OCI-LY3 (cell line): ENCODE measurements at regions not wholly inside any gene's neighbourhood (a gene's known extent, or its start where the extent isn't known, plus 50 kb on each side); places are given as distances from the start of the nearest gene placed in this dataset.
"Not testable (repeated sequence)": the region's sequence is repeated elsewhere in the genome, so short reads cannot be mapped to it uniquely, and the experiment has no call there.

ENCODE experiments used
- H2AFZ ChIP-seq: fragments of 200-600, 300-600 bp; shearing (Covaris generic); 2 replicates; pipeline ENCODE4 v1.6.0; 2014; ENCODE audit warnings: antibody characterized with exemption, low read depth, low read length
- H3K27ac ChIP-seq: fragments of 200-600, 300-600 bp; sonication (generic); 2 replicates; pipeline ENCODE4 v1.5.1; 2014; ENCODE audit warnings: mild to moderate bottlenecking, low read length, moderate library complexity, mixed read lengths
- H3K27me3 ChIP-seq: fragments of 200-600, 300-600 bp; sonication (generic); 2 replicates; pipeline ENCODE4 v1.6.1; 2014; ENCODE audit warnings: low read depth, low read length, mixed read lengths
- H3K36me3 ChIP-seq: fragments of 200-600, 300-600 bp; sonication (generic); replicated peaks from 2 replicates; pipeline ENCODE3; 2014; ENCODE audit warnings: low read depth, low read length, mixed read lengths
- H3K4me1 ChIP-seq: fragments of 300-600, 200-600 bp; sonication (generic); 2 replicates; pipeline ENCODE4 v1.6.1; 2014; ENCODE audit warnings: low read length, mixed read lengths
- H3K4me2 ChIP-seq: fragments of 200-600, 300-600 bp; sonication (generic); 2 replicates; pipeline ENCODE4 v1.6.1; 2014; ENCODE audit warnings: low read length, mixed read lengths
- H3K4me3 ChIP-seq: fragments of 300-600, 200-600 bp; sonication (generic); 2 replicates; pipeline ENCODE4 v1.5.1; 2014; ENCODE audit warnings: antibody characterized with exemption, mild to moderate bottlenecking, low read length, moderate library complexity
- H3K79me2 ChIP-seq: fragments of 300-600, 200-600 bp; shearing (Covaris generic); 2 replicates; pipeline ENCODE4 v1.6.1; 2014; ENCODE audit warnings: mild to moderate bottlenecking, low read length, mixed read lengths
- H3K9ac ChIP-seq: fragments of 300-600, 200-600 bp; shearing (Covaris generic); 2 replicates; pipeline ENCODE4 v1.6.0; 2014; ENCODE audit warnings: mild to moderate bottlenecking, low read length, moderate library complexity
- H3K9me3 ChIP-seq: fragments of 200-600, 300-600 bp; shearing (Covaris generic); 2 replicates; pipeline ENCODE4 v1.6.1; 2014; ENCODE audit warnings: low read length, mixed read lengths; ENCODE audit not compliant: insufficient read depth
- H4K20me1 ChIP-seq: fragments of 200-600, 300-600 bp; sonication (generic); 2 replicates; pipeline ENCODE4 v1.6.1; 2016; ENCODE audit warnings: low read length, mixed read lengths; ENCODE audit not compliant: insufficient read depth
- CTCF ChIP-seq: fragments of 200-600, 300-600 bp; sonication (generic); IDR thresholded peaks from 2 replicates; pipeline ENCODE4 v1.5.1; 2014; ENCODE audit warnings: antibody characterized with exemption, low read length, low read depth
- EZH2phosphoT487 ChIP-seq: fragments of 200-600 bp; shearing (Covaris generic); IDR thresholded peaks from 2 replicates; pipeline ENCODE4 v1.6.1; 2018; ENCODE audit warnings: antibody characterized with exemption, mixed run types, low read depth

GRCh38 chr2:175599966-175600831 is 401.9 kb downstream of the LNPK start:
- Histone ChIP-seq H3K9ac (no peak overlapping the region), H3K9me3 (no peaks in the 10 kb centered on the region), H2AFZ (no peak overlapping the region), H3K4me2 (no peak overlapping the region), H4K20me1 (no peaks in the 10 kb centered on the region), H3K4me3 (no peak overlapping the region), H3K27me3 (no peaks in the 10 kb centered on the region), H3K36me3 (no peaks in the 10 kb centered on the region), H3K27ac (no peak overlapping the region), H3K4me1 (peaks cover 11% of the 10 kb centered on the region), H3K79me2 (no peaks in the 10 kb centered on the region)
- TF ChIP-seq EZH2phosphoT487 (no peak), CTCF (no peak)

- no peak overlapping the region for H3K27ac ChIP-seq
Observed at GRCh38 chr2:175597286-175597685, 404.8 kb downstream of the LNPK start.

DNA sequence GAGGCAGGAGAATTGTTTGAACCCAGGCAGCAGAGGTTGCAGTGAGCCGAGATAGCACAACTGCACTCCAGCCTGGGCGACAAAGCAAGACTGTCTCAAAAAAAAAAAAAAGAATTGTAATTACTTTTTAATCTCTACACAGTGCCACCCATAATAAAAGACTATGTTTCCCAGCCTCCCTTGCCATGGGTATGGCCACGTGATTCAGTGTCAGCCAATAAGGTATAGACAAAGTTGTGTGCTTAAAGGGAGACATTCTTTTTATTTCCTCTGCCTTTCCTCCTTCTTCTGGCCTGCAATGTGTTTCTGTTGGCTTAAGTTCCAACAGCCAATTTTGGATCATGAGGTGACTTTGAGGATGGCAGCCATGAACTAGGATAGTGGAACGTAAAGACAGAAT is 406.9 kb downstream of the LNPK start:
- TF ChIP-seq EZH2phosphoT487 (no peak), CTCF (no peak)
- Histone ChIP-seq H3K4me3 (no peak overlapping the region), H3K79me2 (no peaks in the 10 kb centered on the region), H3K4me1 (peaks cover 11% of the 10 kb centered on the region), H4K20me1 (no peaks in the 10 kb centered on the region), H3K36me3 (no peaks in the 10 kb centered on the region), H3K9me3 (no peaks in the 10 kb centered on the region), H3K9ac (no peak overlapping the region), H3K27ac (no peak overlapping the region), H2AFZ (no peak overlapping the region), H3K27me3 (no peaks in the 10 kb centered on the region), H3K4me2 (no peak overlapping the region)

More at GRCh38 chr2:175597286-175597685, 404.8 kb downstream of the LNPK start:
- Histone ChIP-seq H3K79me2 (no peaks in the 10 kb centered on the region), H3K4me1 (peaks cover 11% of the 10 kb centered on the region), H3K9me3 (no peaks in the 10 kb centered on the region), H3K9ac (no peak overlapping the region), H3K4me3 (no peak overlapping the region), H3K36me3 (no peaks in the 10 kb centered on the region), H3K27me3 (no peaks in the 10 kb centered on the region), H4K20me1 (no peaks in the 10 kb centered on the region), H3K4me2 (peak overlapping the region; percentile 44), H2AFZ (0 out of 2 replicates have a peak overlapping the region, but pooled peaks have one; percentile 3)
- TF ChIP-seq EZH2phosphoT487 (no peak), CTCF (no peak)

DNA sequence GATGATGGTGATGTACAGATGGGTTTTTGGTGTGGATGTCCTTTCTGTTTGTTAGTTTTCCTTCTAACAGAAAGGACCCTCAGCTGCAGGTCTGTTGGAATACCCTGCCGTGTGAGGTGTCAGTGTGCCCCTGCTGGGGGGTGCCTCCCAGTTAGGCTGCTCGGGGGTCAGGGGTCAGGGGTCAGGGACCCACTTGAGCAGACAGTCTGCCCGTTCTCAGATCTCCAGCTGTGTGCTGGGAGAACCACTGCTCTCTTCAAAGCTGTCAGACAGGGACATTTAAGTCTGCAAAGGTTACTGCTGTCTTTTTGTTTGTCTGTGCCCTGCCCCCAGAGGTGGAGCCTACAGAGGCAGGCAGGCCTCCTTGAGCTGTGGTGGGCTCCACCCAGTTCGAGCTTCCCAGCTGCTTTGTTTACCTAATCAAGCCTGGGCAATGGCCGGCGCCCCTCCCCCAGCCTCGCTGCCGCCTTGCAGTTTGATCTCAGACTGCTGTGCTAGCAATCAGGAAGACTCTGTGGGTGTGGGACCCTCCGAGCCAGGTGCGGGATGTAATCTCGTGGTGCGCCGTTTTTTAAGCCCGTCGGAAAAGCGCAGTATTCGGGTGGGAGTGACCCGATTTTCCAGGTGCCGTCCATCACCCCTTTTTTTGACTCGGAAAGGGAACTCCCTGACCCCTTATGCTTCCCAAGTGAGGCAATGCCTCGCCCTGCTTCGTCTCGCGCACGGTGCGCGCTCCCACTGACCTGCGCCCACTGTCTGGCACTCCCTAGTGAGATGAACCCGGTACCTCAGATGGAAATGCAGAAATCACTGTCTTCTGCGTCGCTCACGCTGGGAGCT is 408.2 kb downstream of the LNPK start:
- H3K4me2 ChIP-seq, H4K20me1 ChIP-seq, H3K27me3 ChIP-seq, H3K9ac ChIP-seq, H3K36me3 ChIP-seq, H3K4me3 ChIP-seq, H3K79me2 ChIP-seq, H2AFZ ChIP-seq, H3K27ac ChIP-seq, H3K9me3 ChIP-seq: not testable (repeated sequence)
- peaks cover 11% of the 10 kb centered on the region for H3K4me1 ChIP-seq

DNA sequence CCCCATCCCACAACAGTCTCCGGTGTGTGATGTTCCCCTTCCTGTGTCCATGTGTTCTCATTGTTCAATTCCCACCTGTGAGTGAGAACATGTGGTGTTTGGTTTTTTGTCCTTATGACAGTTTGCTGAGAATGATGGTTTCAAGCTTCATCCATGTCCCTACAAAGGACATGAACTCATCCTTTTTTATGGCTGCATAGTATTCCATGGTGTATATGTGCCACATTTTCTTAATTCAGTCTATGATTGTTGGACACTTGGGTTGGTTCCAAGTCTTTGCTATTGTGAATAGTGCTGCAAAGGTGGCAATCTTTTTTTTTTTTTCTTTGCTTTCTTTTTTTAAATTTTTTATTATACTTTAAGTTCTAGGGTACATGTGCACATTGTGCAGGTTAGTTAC is 406.7 kb upstream of the ATP5MC3 start:
- H3K27me3 ChIP-seq, H3K9me3 ChIP-seq, H3K4me1 ChIP-seq, H3K36me3 ChIP-seq, H2AFZ ChIP-seq, H4K20me1 ChIP-seq, H3K4me3 ChIP-seq, H3K4me2 ChIP-seq, H3K79me2 ChIP-seq, H3K9ac ChIP-seq, H3K27ac ChIP-seq: not testable (repeated sequence)
